Astrocyte of the cerebellum (primary cell): ENCODE measurements at regions not wholly inside any gene's neighbourhood (a gene's known extent, or its start where the extent isn't known, plus 50 kb on each side); places are given as distances from the start of the nearest gene placed in this dataset.

ENCODE experiments used
- DNase-seq: peaks from one replicate; pipeline ENCODE4 v3.0.0-alpha.2; 2011; ENCODE audit warnings: low read depth
- H3K4me3 ChIP-seq: 2 replicates; pipeline ENCODE4 v1.5.1; 2011; ENCODE audit warnings: mild to moderate bottlenecking, low read depth, low read length, moderate library complexity
- CTCF ChIP-seq: IDR thresholded peaks from 2 replicates; pipeline ENCODE4 v1.5.1; 2012; ENCODE audit warnings: low read length, low read depth, moderate library complexity, mild to moderate bottlenecking; ENCODE audit errors: missing control alignments
- in situ Hi-C: cut with HindIII; loops from 2 replicates; pipeline ENCODE4 v1.10.0; 2017; ENCODE audit warnings: low sequenced_read_pairs

GRCh38 chr20:7637184-7637583 is 303.1 kb downstream of the HAO1 start:
- no peak overlapping the region for H3K4me3 ChIP-seq
- DNase-seq = no peak
- no peak for TF ChIP-seq CTCF
- in situ Hi-C loops = no loop called here

- in situ Hi-C loops = no loop called here
- DNase-seq = peak; percentile 81
- TF ChIP-seq CTCF = no peak
- no peak overlapping the region for H3K4me3 ChIP-seq
These were observed 290.0 kb downstream of the HAO1 start for GRCh38 chr20:7650086-7650879.

- in situ Hi-C loops = no loop called here
- DNase-seq = no peak
- no peak for TF ChIP-seq CTCF
- H3K4me3 ChIP-seq = no peak overlapping the region
These were observed 286.0 kb downstream of the HAO1 start for GRCh38 chr20:7654231-7654630.

GRCh38 chr20:7656687-7657467 is 283.4 kb downstream of the HAO1 start:
- H3K4me3 ChIP-seq = no peak overlapping the region
- no peak for DNase-seq
- in situ Hi-C loops = no loop called here
- no peak for TF ChIP-seq CTCF

GRCh38 chr20:7657569-7657968 is 282.7 kb downstream of the HAO1 start:
- in situ Hi-C loops = no loop called here
- no peak overlapping the region for H3K4me3 ChIP-seq
- no peak for TF ChIP-seq CTCF
- no peak for DNase-seq

GRCh38 chr20:7660165-7660564 is 280.1 kb downstream of the HAO1 start:
- TF ChIP-seq CTCF = no peak
- DNase-seq = no peak
- in situ Hi-C loops = no loop called here
- H3K4me3 ChIP-seq = no peak overlapping the region
